ENCODE measurements at regions not wholly inside any gene's neighbourhood (a gene's known extent, or its start where the extent isn't known, plus 50 kb on each side); places are given as distances from the start of the nearest gene placed in this dataset.

- ChIA-PET POLR2A (ENCODE audit: low non-redundant PET) (no interaction called here), CTCF (no interaction called here)
- DNase-seq (ENCODE audit: low spot score) = no peak
- H3K27ac ChIP-seq (ENCODE audit: low read depth, low read length, poor library complexity, severe bottlenecking) = no peak overlapping the region
- H3K27me3 ChIP-seq (replicated peaks; ENCODE audit: insufficient read depth, low read depth, low read length, poor library complexity) = peaks cover 6% of the 10 kb centered on the region
- no TSS peak for BruUV-seq (replicated peaks)
- H3K4me3 ChIP-seq (ENCODE audit: low read depth, low read length, poor library complexity, severe bottlenecking) = no peak overlapping the region
- TF ChIP-seq EZH2 (IDR thresholded peaks at IDR 0.05; ENCODE audit: borderline replicate concordance, low read depth, low read length, poor library complexity, severe bottlenecking) = no peak
- TF ChIP-seq CTCF (conservative IDR thresholded peaks at IDR 0.05; ENCODE audit: low read depth, low read length) = no peak
- no peaks in the 10 kb centered on the region for H3K36me3 ChIP-seq (ENCODE audit: insufficient read depth, low read length, poor library complexity, severe bottlenecking)
- intact Hi-C loops (cut with micrococcal nuclease; ENCODE audit: unreplicated experiment) = no loop called here
- H3K4me1 ChIP-seq (ENCODE audit: insufficient read depth, low read length, poor library complexity, severe bottlenecking) = no peaks in the 10 kb centered on the region
- H3K9me3 ChIP-seq (ENCODE audit: low read depth, low read length, poor library complexity, severe bottlenecking) = no peaks in the 10 kb centered on the region
These were observed 481.8 kb downstream of the TFAP2B start for GRCh38 chr6:51300510-51300909.

- BruUV-seq (replicated peaks) = no TSS peak
- Histone ChIP-seq H3K27me3 (replicated peaks; ENCODE audit: insufficient read depth, low read depth, low read length, poor library complexity) (peaks cover 6% of the 10 kb centered on the region), H3K9me3 (ENCODE audit: low read depth, low read length, poor library complexity, severe bottlenecking) (no peaks in the 10 kb centered on the region), H3K4me3 (ENCODE audit: low read depth, low read length, poor library complexity, severe bottlenecking) (no peak overlapping the region), H3K36me3 (ENCODE audit: insufficient read depth, low read length, poor library complexity, severe bottlenecking) (no peaks in the 10 kb centered on the region), H3K27ac (ENCODE audit: low read depth, low read length, poor library complexity, severe bottlenecking) (no peak overlapping the region), H3K4me1 (ENCODE audit: insufficient read depth, low read length, poor library complexity, severe bottlenecking) (no peaks in the 10 kb centered on the region)
- ChIA-PET CTCF (no interaction called here), POLR2A (ENCODE audit: low non-redundant PET) (no interaction called here)
- TF ChIP-seq EZH2 (IDR thresholded peaks at IDR 0.05; ENCODE audit: borderline replicate concordance, low read depth, low read length, poor library complexity, severe bottlenecking) (no peak), CTCF (conservative IDR thresholded peaks at IDR 0.05; ENCODE audit: low read depth, low read length) (no peak)
- intact Hi-C loops (cut with micrococcal nuclease; ENCODE audit: unreplicated experiment) = no loop called here
- no peak for DNase-seq (ENCODE audit: low spot score)
These were observed 483.3 kb downstream of the TFAP2B start for GRCh38 chr6:51301962-51302361.

GRCh38 chr6:51302431-51302830 lies 483.8 kb downstream of the TFAP2B start:
- intact Hi-C loops (cut with micrococcal nuclease; ENCODE audit: unreplicated experiment) = no loop called here
- no peak overlapping the region for H3K27ac ChIP-seq (ENCODE audit: low read depth, low read length, poor library complexity, severe bottlenecking)
- no peak for TF ChIP-seq EZH2 (IDR thresholded peaks at IDR 0.05; ENCODE audit: borderline replicate concordance, low read depth, low read length, poor library complexity, severe bottlenecking)
- no peak for TF ChIP-seq CTCF (conservative IDR thresholded peaks at IDR 0.05; ENCODE audit: low read depth, low read length)

More at GRCh38 chr6:51302431-51302830, 483.8 kb downstream of the TFAP2B start:
- ChIA-PET POLR2A (ENCODE audit: low non-redundant PET) (no interaction called here), CTCF (no interaction called here)
- Histone ChIP-seq H3K4me1 (ENCODE audit: insufficient read depth, low read length, poor library complexity, severe bottlenecking) (no peaks in the 10 kb centered on the region), H3K36me3 (ENCODE audit: insufficient read depth, low read length, poor library complexity, severe bottlenecking) (no peaks in the 10 kb centered on the region), H3K27me3 (replicated peaks; ENCODE audit: insufficient read depth, low read depth, low read length, poor library complexity) (peaks cover 6% of the 10 kb centered on the region), H3K4me3 (ENCODE audit: low read depth, low read length, poor library complexity, severe bottlenecking) (no peak overlapping the region), H3K9me3 (ENCODE audit: low read depth, low read length, poor library complexity, severe bottlenecking) (no peaks in the 10 kb centered on the region)
- no peak for DNase-seq (ENCODE audit: low spot score)
- no TSS peak for BruUV-seq (replicated peaks)

Measured in A673 (cell line).